BE2C (cell line): ENCODE measurements at regions not wholly inside any gene's neighbourhood (a gene's known extent, or its start where the extent isn't known, plus 50 kb on each side); places are given as distances from the start of the nearest gene placed in this dataset.

ENCODE experiments used
- DNase-seq: peaks from one replicate; pipeline ENCODE4 v3.0.0-alpha.2; 2020
- H3K27me3 ChIP-seq: fragments of 250-450 bp; sonication (Bioruptor Pico); 2 replicates; pipeline ENCODE4 v1.5.1; 2020; ENCODE audit warnings: mild to moderate bottlenecking
- H3K36me3 ChIP-seq: fragments of 250-450 bp; sonication (Bioruptor Pico); 2 replicates; pipeline ENCODE4 v1.5.1; 2020; ENCODE audit warnings: mild to moderate bottlenecking
- H3K4me1 ChIP-seq: fragments of 250-450 bp; sonication (Bioruptor Pico); 2 replicates; pipeline ENCODE4 v1.5.1; 2020
- H3K4me3 ChIP-seq: 2 replicates; pipeline ENCODE4 v1.5.1; 2011; ENCODE audit warnings: low read depth, low read length
- H3K9me3 ChIP-seq: fragments of 250-450 bp; sonication (Bioruptor Pico); 2 replicates; pipeline ENCODE4 v1.5.1; 2020
- TF ChIP-seq, protein P1 (sequence below): IDR thresholded peaks from 2 replicates; pipeline ENCODE4 v1.5.1; 2012; ENCODE audit warnings: mild to moderate bottlenecking, low read depth, low read length

DNA sequence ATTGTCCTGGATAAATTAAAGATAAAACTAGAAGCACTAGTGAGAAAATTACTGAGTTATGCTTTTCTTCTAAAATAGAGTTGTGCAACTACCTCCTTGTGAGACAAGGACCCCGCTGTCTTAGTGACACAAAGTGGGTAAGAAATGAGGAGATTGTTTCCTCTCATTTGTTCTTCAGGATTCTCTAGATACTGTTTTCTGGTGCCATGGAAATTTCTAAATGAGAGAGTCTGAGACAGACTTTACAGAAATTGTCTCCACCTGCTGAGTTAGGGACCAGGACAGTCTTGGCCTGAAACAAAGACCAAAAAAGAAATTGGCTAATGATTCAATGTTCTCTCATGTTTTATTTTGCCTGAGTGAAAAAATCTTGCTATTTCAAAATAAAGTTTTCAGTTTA lies 427.5 kb downstream of the TUSC7 start:
- no peak for DNase-seq
- peaks cover 5% of the 10 kb centered on the region; the same call in 1 of the 2 replicates for H3K4me1 ChIP-seq
- no peaks in the 10 kb centered on the region for H3K9me3 ChIP-seq
- no peaks in the 10 kb centered on the region for H3K36me3 ChIP-seq
- no peak overlapping the region for H3K4me3 ChIP-seq
- TF ChIP-seq, protein P1, sequence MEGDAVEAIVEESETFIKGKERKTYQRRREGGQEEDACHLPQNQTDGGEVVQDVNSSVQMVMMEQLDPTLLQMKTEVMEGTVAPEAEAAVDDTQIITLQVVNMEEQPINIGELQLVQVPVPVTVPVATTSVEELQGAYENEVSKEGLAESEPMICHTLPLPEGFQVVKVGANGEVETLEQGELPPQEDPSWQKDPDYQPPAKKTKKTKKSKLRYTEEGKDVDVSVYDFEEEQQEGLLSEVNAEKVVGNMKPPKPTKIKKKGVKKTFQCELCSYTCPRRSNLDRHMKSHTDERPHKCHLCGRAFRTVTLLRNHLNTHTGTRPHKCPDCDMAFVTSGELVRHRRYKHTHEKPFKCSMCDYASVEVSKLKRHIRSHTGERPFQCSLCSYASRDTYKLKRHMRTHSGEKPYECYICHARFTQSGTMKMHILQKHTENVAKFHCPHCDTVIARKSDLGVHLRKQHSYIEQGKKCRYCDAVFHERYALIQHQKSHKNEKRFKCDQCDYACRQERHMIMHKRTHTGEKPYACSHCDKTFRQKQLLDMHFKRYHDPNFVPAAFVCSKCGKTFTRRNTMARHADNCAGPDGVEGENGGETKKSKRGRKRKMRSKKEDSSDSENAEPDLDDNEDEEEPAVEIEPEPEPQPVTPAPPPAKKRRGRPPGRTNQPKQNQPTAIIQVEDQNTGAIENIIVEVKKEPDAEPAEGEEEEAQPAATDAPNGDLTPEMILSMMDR: no peak
- no peaks in the 10 kb centered on the region for H3K27me3 ChIP-seq

DNA sequence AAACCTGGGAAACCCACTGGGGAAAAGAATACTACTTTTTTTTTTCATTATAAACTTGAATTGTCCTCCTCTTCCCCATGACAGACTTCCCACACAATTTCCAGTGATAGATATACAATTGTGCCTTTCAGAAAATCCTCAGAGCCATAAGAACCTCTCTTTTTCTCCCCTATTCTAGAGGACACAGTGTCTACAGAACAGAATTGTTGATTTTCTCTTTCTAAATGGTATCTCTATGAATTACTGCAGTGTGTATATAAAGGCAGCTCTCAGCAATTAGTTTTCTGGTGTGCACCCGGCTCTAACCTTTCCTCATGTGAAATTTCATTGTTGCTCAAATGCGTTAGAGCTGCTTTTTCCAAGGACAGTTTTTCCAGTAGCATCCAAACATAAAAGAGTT lies 430.1 kb downstream of the TUSC7 start:
- Histone ChIP-seq H3K9me3 (no peaks in the 10 kb centered on the region), H3K4me3 (no peak overlapping the region), H3K27me3 (no peaks in the 10 kb centered on the region), H3K36me3 (no peaks in the 10 kb centered on the region), H3K4me1 (peaks cover 8% of the 10 kb centered on the region)
- TF ChIP-seq, protein P1: no peak
- no peak for DNase-seq

DNA sequence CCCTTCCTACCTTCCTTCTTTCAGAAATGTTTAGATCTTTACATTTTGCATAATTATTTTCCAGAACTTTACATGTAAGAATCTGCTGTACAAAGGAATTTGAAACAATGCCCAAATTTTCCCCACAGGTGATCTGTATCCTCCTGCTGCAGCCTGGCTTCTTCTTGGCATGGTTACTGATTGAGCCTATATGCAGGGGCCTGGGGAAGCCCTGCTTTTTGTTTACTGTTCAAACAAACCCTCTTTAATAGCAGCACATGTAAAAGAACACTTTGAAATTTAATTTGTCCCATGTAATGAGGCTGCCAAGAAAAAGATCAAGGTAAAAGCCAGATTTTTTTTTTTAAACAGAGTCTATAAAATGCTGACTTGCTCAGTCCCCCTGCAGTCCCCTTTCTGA lies 432.2 kb downstream of the TUSC7 start:
- Histone ChIP-seq H3K4me3 (no peak overlapping the region), H3K4me1 (peaks cover 20% of the 10 kb centered on the region), H3K9me3 (no peaks in the 10 kb centered on the region), H3K36me3 (no peaks in the 10 kb centered on the region), H3K27me3 (no peaks in the 10 kb centered on the region)
- TF ChIP-seq, protein P1: no peak
- DNase-seq: no peak

DNA sequence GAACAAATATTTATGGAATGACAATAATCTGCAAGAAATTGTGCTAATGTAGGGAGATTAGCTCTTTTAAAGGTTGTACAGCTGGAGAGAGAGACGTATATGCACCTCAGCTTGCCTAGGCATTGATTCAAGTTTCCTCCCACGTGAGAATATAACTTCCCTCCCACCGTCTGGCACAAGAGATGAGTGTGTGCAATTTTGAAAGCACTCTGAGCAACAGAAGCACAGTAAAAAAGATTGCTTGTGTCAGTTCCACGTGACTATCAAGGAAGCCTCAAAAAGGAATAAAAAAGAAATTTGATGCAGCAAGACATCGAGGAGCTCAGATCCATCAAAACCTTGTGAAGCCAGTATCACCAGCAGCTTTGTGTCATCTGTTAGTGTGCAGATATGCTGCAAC lies 435.3 kb downstream of the TUSC7 start:
- DNase-seq: no peak
- TF ChIP-seq, protein P1: no peak
- H3K4me1 ChIP-seq: peaks cover 20% of the 10 kb centered on the region
- no peaks in the 10 kb centered on the region for H3K9me3 ChIP-seq
- no peaks in the 10 kb centered on the region for H3K36me3 ChIP-seq
- H3K27me3 ChIP-seq: no peaks in the 10 kb centered on the region
- no peak overlapping the region for H3K4me3 ChIP-seq

DNA sequence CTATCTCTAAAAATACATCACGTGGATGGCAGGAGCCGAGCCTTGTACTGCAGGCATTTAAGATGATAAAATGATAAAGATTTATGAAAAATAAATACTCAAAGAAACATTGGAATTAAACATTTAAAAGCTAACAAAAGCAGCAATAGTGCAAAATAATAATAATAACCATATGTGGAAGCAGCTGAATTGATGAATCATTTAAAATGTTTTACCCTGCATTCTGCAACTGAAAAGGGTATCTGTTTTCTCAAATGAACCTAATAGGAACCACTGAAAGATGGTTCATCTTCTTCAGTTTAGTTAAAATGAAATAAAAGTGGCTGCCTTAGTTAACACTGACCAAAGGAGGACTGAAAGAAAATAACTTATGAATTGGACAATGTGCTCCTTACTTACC lies 436.1 kb downstream of the TUSC7 start:
- Histone ChIP-seq H3K9me3 (no peaks in the 10 kb centered on the region), H3K27me3 (no peaks in the 10 kb centered on the region), H3K4me3 (no peak overlapping the region), H3K36me3 (no peaks in the 10 kb centered on the region), H3K4me1 (peaks cover 20% of the 10 kb centered on the region)
- no peak for DNase-seq
- TF ChIP-seq, protein P1: no peak

DNA sequence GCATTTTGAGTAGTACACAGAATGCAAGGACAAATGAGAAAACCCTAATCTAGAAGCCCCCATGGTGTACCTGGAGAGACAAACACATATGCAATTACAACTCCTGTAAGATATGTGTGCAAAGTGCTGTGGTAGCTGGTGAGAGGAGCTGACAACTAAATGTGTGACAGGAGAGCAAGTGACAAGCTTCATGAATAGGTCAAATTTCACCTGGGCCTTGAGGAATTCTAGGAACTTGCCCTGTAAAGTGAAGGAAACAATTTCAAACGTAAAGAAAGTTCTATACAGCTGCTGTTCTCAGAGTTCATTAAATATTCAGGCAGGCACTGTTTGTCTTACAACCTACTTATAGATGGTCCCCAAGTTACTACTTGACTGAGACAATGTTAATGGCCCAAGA lies 437.0 kb downstream of the TUSC7 start:
- DNase-seq: no peak
- TF ChIP-seq, protein P1: no peak
- no peaks in the 10 kb centered on the region for H3K27me3 ChIP-seq
- no peaks in the 10 kb centered on the region for H3K9me3 ChIP-seq
- H3K36me3 ChIP-seq: no peaks in the 10 kb centered on the region
- H3K4me3 ChIP-seq: no peak overlapping the region
- H3K4me1 ChIP-seq: peaks cover 20% of the 10 kb centered on the region
